IMR-90 (cell line): ENCODE measurements at regions not wholly inside any gene's neighbourhood (a gene's known extent, or its start where the extent isn't known, plus 50 kb on each side); places are given as distances from the start of the nearest gene placed in this dataset.

Experiments
- ATAC-seq: fragments of 200-7000 bp; cut with Tn5 transposase; 2 replicates; pipeline ENCODE4 v1.9.1; 2020; ENCODE audit warnings: low read depth, mild to moderate bottlenecking, moderate library complexity
- BruUV-seq: library from RNA; stranded (reverse); fragments of 400-500 nt; replicated peaks from 2 replicates; lab custom pipeline; 2021; lab: Mats Ljungman, UMichigan
- CTCF ChIA-PET: fragments of 300-600 bp; formaldehyde crosslinking; extraction: SDS; loops from one replicate; lab custom pipeline; 2021; ENCODE audit warnings: antibody characterized with exemption; lab: Yijun Ruan, JAX
- POLR2A ChIA-PET: fragments of 300-600 bp; sonication (Branson Sonifier 250); formaldehyde crosslinking; loops from one replicate; lab custom pipeline; 2022; ENCODE audit warnings: antibody characterized with exemption; ENCODE audit not compliant: unreplicated experiment; lab: Charles Lee
- DNase-seq: peaks from one replicate; pipeline ENCODE4 v3.0.0; 2013
- H2AFZ ChIP-seq: replicated peaks from 2 replicates; pipeline ENCODE3; 2013; ENCODE audit warnings: low read length, mild to moderate bottlenecking; ENCODE audit not compliant: poor library complexity
- H2AK5ac ChIP-seq: 2 replicates; pipeline ENCODE4 v1.6.1; 2013; ENCODE audit warnings: low read depth, low read length, inconsistent platforms
- H2AK9ac ChIP-seq: replicated peaks from 2 replicates; pipeline ENCODE3; 2013; ENCODE audit warnings: mild to moderate bottlenecking, low read depth, low read length, moderate library complexity; ENCODE audit not compliant: poor library complexity
- H2BK120ac ChIP-seq: 2 replicates; pipeline ENCODE4 v1.6.1; 2013; ENCODE audit warnings: low read depth, low read length, inconsistent platforms
- H2BK15ac ChIP-seq: 3 replicates; pipeline ENCODE4 v1.6.1; 2013; ENCODE audit warnings: low read depth, low read length, inconsistent platforms
- H2BK20ac ChIP-seq: 2 replicates; pipeline ENCODE4 v1.6.1; 2013; ENCODE audit warnings: low read depth, mild to moderate bottlenecking, inconsistent platforms, low read length, moderate library complexity
- H2BK5ac ChIP-seq: 2 replicates; pipeline ENCODE4 v1.6.1; 2013; ENCODE audit warnings: mild to moderate bottlenecking, low read depth, low read length, inconsistent platforms; ENCODE audit not compliant: poor library complexity, severe bottlenecking
- H3K14ac ChIP-seq: replicated peaks from 2 replicates; pipeline ENCODE4 v1.6.1; 2013; ENCODE audit warnings: low read depth, low read length, inconsistent platforms
- H3K18ac ChIP-seq: 2 replicates; pipeline ENCODE4 v1.6.1; 2013; ENCODE audit warnings: low read depth, low read length, control low read depth
- H3K23ac ChIP-seq: 2 replicates; pipeline ENCODE4 v1.6.1; 2013; ENCODE audit warnings: low read depth, low read length, inconsistent platforms
- H3K27ac ChIP-seq: 2 replicates; pipeline ENCODE4 v1.5.1; 2013; ENCODE audit warnings: mild to moderate bottlenecking, control low read depth, low read length; ENCODE audit not compliant: insufficient read depth
- H3K27me3 ChIP-seq: 2 replicates; pipeline ENCODE4 v1.6.1; 2013; ENCODE audit warnings: low read length; ENCODE audit not compliant: control insufficient read depth, insufficient read depth
- H3K36me3 ChIP-seq: 2 replicates; pipeline ENCODE4 v1.6.1; 2013; ENCODE audit warnings: low read length, mixed read lengths; ENCODE audit not compliant: control insufficient read depth, insufficient read depth
- H3K4ac ChIP-seq: 2 replicates; pipeline ENCODE4 v1.6.1; 2013; ENCODE audit warnings: low read depth, low read length, inconsistent platforms
- H3K4me1 ChIP-seq: 2 replicates; pipeline ENCODE4 v1.6.1; 2013; ENCODE audit warnings: low read length, mixed read lengths; ENCODE audit not compliant: control insufficient read depth, insufficient read depth
- H3K4me2 ChIP-seq: 2 replicates; pipeline ENCODE4 v1.6.1; 2013; ENCODE audit warnings: low read depth, mild to moderate bottlenecking, control low read depth, low read length, moderate library complexity
- H3K4me3 ChIP-seq: 2 replicates; pipeline ENCODE4 v1.5.1; 2013; ENCODE audit warnings: low read depth, mild to moderate bottlenecking, control low read depth, low read length, moderate library complexity; ENCODE audit not compliant: insufficient read depth
- H3K56ac ChIP-seq: 2 replicates; pipeline ENCODE4 v1.6.1; 2013; ENCODE audit warnings: low read length, inconsistent platforms; ENCODE audit not compliant: insufficient read depth; ENCODE audit errors: extremely low read depth
- H3K79me1 ChIP-seq, 2 experiments: 2 replicates each; pipeline ENCODE4 v1.6.1; 2013; ENCODE audit warnings: low read length in 2 of 2, inconsistent platforms in 1 of 2, low read depth in 1 of 2
- H3K9ac ChIP-seq: 2 replicates; pipeline ENCODE4 v1.6.1; 2013; ENCODE audit warnings: low read depth, low read length, control low read depth
- H3K9me1 ChIP-seq: 2 replicates; pipeline ENCODE4 v1.6.1; 2013; ENCODE audit warnings: low read length, inconsistent platforms; ENCODE audit not compliant: insufficient read depth
- H3K9me3 ChIP-seq: 2 replicates; pipeline ENCODE4 v1.6.1; 2013; ENCODE audit warnings: low read length; ENCODE audit not compliant: control insufficient read depth, insufficient read depth
- H4K20me1 ChIP-seq: 2 replicates; pipeline ENCODE4 v1.6.1; 2013; ENCODE audit warnings: low read length, inconsistent platforms; ENCODE audit not compliant: insufficient read depth
- H4K5ac ChIP-seq: 2 replicates; pipeline ENCODE4 v1.6.1; 2013; ENCODE audit warnings: mild to moderate bottlenecking, low read depth, low read length, control low read depth
- H4K8ac ChIP-seq, 2 experiments: 2 replicates each; pipeline ENCODE4 v1.6.1; 2013; ENCODE audit warnings: low read depth in 2 of 2, low read length in 2 of 2, control low read depth in 1 of 2, inconsistent platforms in 1 of 2
- H4K91ac ChIP-seq: 2 replicates; pipeline ENCODE4 v1.6.1; 2013; ENCODE audit warnings: low read depth, low read length, inconsistent platforms; ENCODE audit not compliant: insufficient read depth
- CTCF ChIP-seq: conservative IDR thresholded peaks from 2 replicates; pipeline ENCODE4 v1.5.1; 2012; ENCODE audit warnings: mild to moderate bottlenecking, low read depth, low read length, improper control_type of control experiment
- MXI1 ChIP-seq: IDR thresholded peaks from 2 replicates; pipeline ENCODE4 v1.6.1; 2012; ENCODE audit warnings: low read depth, mild to moderate bottlenecking, low read length, moderate library complexity, borderline replicate concordance
- USF2 ChIP-seq: fragments of 150-350 bp; IDR thresholded peaks from 2 replicates; pipeline ENCODE4 v1.6.1; 2017; ENCODE audit warnings: mild to moderate bottlenecking, antibody characterized with exemption, low read length, low read depth
- WGBS, 2 experiments: methylation state at CpG; one replicate each; pipeline versions ENCODE4 v1.1.5 to v1.1.7; 2013; ENCODE audit warnings: missing lambda C conversion rate in 2 of 2; ENCODE audit not compliant: insufficient read length in 1 of 2; ENCODE audit errors: extremely low coverage in 2 of 2; 5-methylcytosine and 5-hydroxymethylcytosine counted together
- dilution Hi-C: fragments of 300-500 bp; cut with HindIII; formaldehyde crosslinking; loops from one replicate; pipeline ENCODE4 v1.14.3; 2018; ENCODE audit warnings: low sequenced_read_pairs; ENCODE audit not compliant: unreplicated experiment
- in situ Hi-C: fragments of 300-500 bp; cut with MboI; formaldehyde crosslinking; loops from 3 replicates; pipeline ENCODE4 v1.14.3; 2019; ENCODE audit warnings: low sequenced_read_pairs, inconsistent platforms, mixed read lengths
- intact Hi-C: fragments of 100-400 bp; cut with micrococcal nuclease; formaldehyde crosslinking; loops from 2 replicates; pipeline ENCODE4 v1.10.0; 2022

GRCh38 chr17:34443619-34444469 is 80.8 kb upstream of the CCL1 start:
- no peak overlapping the region for H2BK20ac ChIP-seq
- no CpG with 5 or more reads among the region's 12 CpGs for WGBS, 2 experiments
- H3K56ac ChIP-seq: no peak overlapping the region
- H3K23ac ChIP-seq: no peak overlapping the region
- TF ChIP-seq CTCF (peak; percentile 6; the same call in 1 of the 2 replicates), MXI1 (no peak), USF2 (no peak)
- no peak overlapping the region for H2BK15ac ChIP-seq
- no peak overlapping the region for H4K91ac ChIP-seq
- H3K9me3 ChIP-seq: no peaks in the 10 kb centered on the region
- H3K9ac ChIP-seq: no peak overlapping the region
- H2AK9ac ChIP-seq: no peak overlapping the region
- dilution Hi-C loops: no loop called here
- no peak overlapping the region for H2BK5ac ChIP-seq
- no peaks in the 10 kb centered on the region for H3K4me1 ChIP-seq
- no peak overlapping the region for H3K4me2 ChIP-seq
- no peaks in the 10 kb centered on the region for H3K36me3 ChIP-seq
- H3K27ac ChIP-seq: no peak overlapping the region
- H3K4ac ChIP-seq: no peak overlapping the region
- H4K5ac ChIP-seq: no peak overlapping the region
- H3K9me1 ChIP-seq: no peaks in the 10 kb centered on the region
- ChIA-PET POLR2A (no interaction called here), CTCF (no interaction called here)
- DNase-seq: no peak
- H2AK5ac ChIP-seq: no peak overlapping the region
- no peak overlapping the region for H3K14ac ChIP-seq
- no peak overlapping the region for H3K4me3 ChIP-seq
- H3K79me1 ChIP-seq: no peaks in the 10 kb centered on the region
- ATAC-seq: no peak
- no peak overlapping the region for H2BK120ac ChIP-seq
- H3K18ac ChIP-seq: no peak overlapping the region
- H4K20me1 ChIP-seq: no peaks in the 10 kb centered on the region
- intact Hi-C loops: no loop called here
- no TSS peak for BruUV-seq
- H3K27me3 ChIP-seq: peaks cover 3% of the 10 kb centered on the region
- no peak overlapping the region for H2AFZ ChIP-seq
- in situ Hi-C loops: no loop called here
- no peak overlapping the region for H4K8ac ChIP-seq
